ENCODE measurements at regions not wholly inside any gene's neighbourhood (a gene's known extent, or its start where the extent isn't known, plus 50 kb on each side); places are given as distances from the start of the nearest gene placed in this dataset.

DNA sequence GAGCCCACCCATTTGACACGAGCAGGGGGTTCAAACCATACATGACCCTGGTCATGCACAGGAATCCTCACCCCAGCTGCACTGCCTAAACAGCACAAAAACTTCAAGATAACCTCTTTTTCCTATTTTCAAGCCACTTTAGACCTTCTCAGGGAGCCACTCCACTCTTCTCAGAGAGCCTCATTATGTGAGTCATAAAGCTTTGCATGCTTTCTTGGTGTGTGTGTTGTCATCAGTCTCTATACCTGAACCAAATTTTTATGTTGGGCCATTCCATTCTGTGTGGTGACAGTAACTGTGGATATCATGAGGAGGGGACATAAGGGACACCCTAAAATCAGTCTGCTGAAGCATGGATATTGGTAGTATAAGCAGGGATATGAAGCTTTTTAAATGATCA, 769.5 kb upstream of the API5 start:
- ChIA-PET POLR2A (no interaction called here), CTCF (no interaction called here)

DNA sequence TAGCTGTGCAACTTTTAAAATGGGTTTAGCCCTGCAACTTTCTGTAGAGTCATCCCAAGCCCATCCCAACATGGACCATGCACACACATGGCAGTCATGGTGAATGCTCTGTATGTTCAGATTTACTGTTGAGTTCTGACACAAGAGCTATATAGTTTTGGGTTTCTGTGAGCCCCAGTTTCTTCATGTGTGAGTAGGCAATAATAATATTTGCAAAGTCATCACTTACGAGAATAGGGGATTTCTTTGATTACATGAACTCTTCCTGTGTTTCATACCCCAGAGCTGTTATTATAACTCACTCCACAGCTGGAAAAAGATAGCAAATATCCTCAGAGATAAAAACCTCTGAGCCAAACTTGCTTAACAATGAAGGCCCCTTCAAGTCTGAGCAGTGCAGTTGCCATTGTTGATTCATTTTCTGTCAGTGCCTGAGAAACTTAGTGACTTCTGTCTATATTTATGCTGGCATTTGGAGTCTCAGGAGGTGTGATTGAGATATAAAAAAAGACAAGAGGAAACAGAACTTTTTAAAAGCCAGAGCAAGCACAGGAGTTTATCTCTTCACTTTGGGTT, 767.9 kb upstream of the API5 start:
- POLR2A ChIA-PET: no interaction called here
- CTCF ChIA-PET: no interaction called here

DNA sequence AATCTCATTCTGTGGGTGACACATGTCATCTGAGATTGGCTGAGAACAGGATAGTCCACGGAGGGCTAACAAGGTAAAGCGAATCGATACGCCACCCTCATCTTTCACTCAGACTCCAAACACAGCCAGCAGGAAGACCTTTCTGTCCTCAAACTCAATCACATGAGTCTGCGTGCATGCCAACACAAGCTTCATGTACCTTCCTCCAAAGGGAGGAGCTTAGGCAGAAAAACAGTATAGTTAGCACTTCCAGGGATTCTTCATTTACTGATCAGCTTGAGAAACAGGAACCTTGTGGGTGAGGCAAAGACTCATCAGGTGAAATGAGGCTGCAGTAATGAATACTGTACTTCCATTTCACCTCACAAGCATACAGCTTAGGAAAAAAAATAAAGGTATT, 767.1 kb upstream of the API5 start:
- ChIA-PET POLR2A (no interaction called here), CTCF (no interaction called here)

DNA sequence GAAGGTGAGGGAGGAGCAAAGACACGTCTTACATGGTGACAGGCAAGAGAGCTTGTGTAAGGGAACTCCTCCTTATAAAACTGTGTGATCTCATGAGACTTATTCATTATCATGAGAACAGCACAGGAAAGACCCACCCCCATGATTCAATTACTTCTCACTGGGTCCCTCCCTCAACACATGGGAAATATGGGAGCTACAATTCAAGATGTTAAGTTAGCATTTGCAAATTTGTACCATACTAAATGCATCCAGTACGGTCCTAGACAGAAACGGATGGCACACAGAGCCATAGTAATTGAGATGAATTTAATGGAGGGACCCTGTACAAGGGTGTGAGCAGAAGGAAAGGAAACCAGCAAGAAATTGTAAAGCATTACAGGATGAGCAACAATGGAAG, 765.8 kb upstream of the API5 start:
- POLR2A ChIA-PET: no interaction called here
- CTCF ChIA-PET: no interaction called here

DNA sequence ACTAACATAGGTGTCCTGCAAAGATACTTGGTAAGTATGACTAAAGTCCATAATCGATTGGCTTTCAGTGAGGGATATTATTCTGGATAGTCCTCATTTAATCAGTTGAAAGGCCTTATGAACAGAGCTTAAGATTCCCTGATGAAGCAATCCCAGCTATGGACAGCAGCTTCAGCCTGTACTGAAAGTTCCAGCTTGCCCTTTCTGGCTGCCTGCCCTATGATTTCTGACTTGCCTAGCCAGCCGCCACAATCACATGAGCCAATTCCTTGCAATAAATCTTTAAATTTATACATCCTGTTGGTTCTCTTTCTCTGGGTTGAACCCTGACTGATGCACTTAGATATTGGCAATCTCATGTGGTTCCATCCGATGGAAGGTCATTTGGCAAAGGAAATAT, 759.0 kb upstream of the API5 start:
- CTCF ChIA-PET: no interaction called here
- POLR2A ChIA-PET: no interaction called here

DNA sequence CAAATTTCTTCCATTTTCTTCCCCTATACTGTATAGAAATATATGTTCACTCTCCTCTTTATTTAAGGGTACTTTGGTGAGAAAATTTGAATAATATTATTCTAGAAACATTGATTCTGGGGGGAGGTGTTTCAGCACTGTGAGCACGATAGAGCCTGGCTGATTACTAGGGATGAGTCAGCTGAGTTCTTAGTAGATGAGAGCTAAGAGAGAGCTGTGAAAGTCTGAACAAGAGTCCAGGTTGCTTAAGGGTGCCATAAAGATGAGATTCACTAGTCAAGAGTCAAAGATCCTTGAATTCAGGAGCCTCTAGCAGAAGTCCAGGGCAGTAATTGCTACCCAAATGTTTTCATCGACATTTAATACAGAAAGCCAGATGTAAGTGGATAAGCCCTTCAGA, 756.6 kb upstream of the API5 start:
- ChIA-PET CTCF (no interaction called here), POLR2A (no interaction called here)

DNA sequence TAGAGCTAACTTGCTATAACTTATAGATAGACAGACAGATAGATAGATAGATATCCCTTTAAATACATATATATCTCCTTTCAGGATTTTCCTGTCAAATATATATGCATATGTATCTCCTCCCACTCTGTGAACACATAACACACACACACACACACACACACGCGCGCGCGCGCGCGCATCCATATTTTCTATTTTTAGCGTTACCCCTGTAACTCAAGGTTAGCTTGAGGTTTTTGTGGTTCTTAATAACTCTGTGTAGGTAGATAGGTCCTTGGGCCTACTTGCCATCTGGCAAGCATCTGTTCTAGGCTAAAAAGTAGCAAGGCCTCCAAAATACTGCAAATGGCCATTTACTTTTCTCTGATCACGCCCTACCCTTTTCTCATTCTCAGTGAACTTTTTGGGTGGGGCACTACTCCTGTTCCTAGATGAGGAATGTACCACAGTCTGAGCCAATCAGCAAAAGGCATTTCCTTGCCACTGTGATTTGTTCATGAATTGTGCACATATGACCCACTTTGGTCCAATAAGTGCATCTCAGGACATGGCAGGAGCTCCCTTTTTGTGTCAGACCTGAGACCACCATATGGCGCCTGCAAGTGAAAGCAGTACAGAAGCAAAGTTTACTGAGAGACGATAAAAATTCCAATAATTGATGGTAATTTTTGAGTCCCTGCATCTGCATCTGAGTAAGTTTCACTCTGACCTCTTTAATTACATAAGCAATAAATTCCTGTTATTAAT, 740.5 kb upstream of the API5 start:
- POLR2A ChIA-PET: no interaction called here
- CTCF ChIA-PET: no interaction called here

DNA sequence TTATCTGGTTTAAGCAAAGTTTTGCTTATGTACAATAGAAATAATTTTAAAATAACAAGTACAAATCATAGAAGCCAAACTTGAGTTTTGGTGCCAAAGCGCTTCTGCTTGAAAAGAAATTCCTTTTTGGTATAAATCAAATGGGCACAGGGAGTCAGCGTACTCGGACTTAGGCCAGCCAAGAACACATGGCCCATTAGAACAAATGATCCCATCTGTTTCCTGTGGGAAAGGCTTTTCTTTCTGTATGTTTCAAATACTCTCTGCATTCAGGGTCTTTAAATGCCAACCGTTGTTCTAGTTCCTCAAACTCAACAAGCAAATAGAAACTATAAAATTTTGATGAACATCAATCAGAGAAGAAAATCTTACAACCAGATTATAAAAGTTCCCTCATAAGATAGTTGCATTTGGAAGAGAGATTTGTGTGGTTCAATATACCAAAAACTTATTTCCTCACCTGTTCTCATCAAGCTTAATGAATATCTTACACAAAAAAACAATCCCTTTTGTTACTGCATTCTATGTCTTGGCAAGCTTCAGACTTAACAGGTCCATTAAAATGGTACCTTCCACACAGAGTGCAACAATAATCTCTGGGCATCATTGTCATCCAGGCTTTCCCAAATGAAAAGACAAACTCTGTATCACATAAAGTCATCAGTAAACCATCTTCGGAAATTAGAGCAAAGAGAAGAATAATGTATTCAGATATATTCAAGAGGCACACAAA, 739.8 kb upstream of the API5 start:
- ChIA-PET POLR2A (no interaction called here), CTCF (interaction anchor here (0.7 kb wide), 1 partner anchor 189 kb away, joined by 3 read pairs; no protein-coding TSS in a partner anchor)

DNA sequence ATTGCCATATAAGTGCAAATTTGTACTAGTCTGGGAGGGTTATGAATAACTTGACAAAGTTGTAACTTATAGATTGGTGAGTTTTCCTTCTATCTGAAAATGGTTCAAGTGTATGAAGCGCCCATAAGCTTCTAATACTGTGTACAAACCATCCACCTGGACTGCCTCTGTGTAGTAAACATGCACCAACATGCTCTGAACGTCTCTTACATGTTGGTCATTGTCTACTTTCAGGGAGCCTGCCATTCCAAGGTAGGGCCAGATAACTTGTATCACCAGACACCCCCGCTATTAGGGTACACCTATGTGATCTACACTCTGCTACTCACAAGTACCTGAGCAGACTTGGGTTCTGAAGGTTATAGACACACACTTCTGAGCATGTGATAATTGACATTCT, 735.5 kb upstream of the API5 start:
- ChIA-PET POLR2A (no interaction called here), CTCF (no interaction called here)

DNA sequence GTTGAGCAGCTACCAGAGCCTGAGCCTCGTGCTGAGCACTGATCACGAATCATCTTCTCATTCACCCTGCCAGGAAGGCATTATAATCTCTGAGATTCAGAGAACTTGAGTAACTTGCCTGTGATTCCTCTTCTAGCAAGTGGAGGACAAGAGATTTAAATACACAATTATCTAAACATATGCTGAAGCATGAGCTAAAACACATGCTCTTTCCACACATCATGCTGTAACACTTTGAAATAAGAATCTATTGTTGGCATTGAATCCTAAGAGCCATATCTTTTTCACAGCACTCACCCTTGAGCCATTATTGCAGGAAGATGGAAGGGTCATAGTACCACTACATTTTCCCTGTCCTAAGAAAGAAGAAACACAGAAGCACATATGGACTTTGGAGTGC, 722.5 kb upstream of the API5 start:
- ChIA-PET POLR2A (no interaction called here), CTCF (no interaction called here)

DNA sequence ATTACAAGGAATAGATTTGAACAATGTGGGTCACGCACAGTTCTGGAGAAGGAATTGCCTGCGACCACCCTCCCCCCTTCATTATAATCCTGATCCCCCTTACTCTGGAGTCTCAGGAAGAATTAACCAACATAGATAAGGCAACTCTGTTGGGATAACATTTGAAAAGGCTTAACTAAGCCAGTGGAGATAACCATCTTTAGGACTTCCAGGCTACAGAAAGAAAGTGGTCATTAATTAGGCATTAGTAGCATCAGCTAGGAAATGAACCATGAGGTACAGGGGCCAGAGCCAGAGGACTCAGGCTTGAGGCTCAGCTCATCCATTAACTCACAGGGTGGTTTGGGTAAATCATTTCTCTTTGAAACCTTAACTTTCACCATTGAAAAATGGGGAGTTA, 720.0 kb upstream of the API5 start:
- ChIA-PET CTCF (no interaction called here), POLR2A (no interaction called here)

DNA sequence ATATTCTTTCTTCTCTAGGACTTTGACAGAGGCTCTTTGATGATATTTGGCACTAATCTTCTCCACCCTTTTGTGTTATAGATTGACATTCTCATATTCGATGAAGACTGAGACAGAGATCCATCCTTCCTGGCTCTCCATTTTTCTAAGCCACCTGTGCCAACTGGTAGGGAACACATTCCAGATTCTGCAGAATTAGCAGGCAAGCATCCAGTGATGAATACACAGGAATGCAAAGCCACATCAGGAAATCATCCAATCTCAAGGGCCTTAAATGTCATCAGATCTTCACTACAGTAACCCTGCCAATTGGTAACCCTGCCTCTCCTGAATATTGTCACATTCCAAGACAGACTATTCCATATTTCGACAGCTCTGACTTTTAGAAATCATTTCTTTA, 718.4 kb upstream of the API5 start:
- CTCF ChIA-PET: no interaction called here
- POLR2A ChIA-PET: no interaction called here

DNA sequence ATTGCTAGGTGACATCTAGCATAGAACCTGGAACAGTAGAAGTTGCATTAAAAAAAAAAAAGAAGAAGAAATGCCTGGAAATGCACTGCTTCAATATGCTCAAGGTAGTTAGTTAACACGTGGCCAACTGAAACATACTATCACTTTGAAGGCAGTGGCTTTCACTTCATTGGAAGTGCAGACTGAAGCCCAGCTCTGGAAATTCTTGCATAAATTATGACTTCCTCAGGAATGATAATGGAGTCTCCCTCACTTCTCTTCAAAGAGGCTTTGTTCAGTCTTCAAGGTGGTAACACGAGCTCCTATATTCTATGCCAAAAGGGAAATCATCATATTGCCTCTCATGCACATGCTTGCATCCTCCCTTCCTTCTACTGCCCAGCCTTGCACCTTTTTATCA, 715.9 kb upstream of the API5 start:
- ChIA-PET POLR2A (no interaction called here), CTCF (no interaction called here)

DNA sequence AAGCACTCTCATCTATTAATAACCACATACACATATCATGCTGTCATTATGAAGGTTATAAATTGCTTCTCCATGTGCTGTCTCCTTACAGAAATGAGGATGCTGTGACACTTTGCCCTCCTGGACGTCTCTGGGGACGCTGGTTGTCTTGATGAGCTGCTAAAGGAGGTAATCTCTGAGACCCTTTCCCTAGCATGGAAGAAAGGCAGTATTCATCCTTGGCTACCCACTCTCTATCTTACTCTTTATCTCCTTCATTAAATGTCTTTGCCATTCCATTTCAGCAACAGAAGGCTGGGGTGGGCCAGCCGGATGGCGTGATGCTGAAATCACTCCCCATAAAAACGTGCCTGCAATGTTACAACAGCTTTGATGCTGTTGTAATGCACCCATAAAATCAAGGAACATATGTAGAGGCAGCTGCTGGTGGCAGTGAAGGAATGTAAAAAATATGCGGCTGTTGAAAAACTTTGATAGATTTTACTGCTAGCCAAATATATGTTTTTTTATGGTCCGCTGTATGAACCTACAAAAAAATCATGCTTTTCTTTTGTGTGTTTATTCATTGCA, 715.1 kb upstream of the API5 start:
- CTCF ChIA-PET: no interaction called here
- POLR2A ChIA-PET: no interaction called here

DNA sequence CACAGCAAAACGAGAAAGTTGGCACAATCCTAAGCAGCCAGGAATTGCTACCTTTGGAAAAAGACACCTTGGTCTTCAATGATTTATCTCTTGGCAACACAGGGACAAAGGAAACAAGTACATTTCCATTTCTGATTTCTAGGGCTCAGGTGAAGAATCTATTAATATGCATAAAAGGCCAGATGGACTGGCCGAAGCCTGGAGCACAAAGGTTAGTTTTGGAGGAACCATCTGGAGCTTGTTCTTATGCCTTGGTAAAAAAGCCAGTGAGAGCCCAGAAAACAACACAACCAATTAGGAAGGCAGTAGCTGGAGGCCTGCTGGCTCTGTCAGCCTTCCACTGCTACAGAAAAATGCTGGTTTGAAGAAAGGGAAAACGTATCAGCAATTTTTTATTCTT, 713.5 kb upstream of the API5 start:
- CTCF ChIA-PET: no interaction called here
- POLR2A ChIA-PET: no interaction called here

DNA sequence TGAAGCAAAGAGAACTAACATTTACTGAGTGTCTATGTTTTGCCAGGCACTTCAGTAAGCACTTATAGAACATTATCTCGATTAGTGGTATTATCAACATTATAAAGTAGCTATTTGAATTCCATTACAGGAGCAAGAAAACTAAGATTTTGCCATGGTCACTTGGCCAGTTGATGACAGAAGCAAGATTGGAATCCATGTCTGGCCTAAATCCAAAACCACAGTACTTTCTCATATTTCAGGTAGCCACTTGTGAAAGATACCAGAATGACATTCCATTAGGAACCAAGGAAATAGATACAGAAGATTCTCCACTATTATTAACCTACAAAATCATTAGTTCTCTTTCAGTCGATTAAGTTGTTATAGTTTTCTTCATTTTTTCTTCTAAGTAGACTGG, 691.0 kb upstream of the API5 start:
- ChIA-PET POLR2A (no interaction called here), CTCF (interaction anchor here (0.7 kb wide), 1 partner anchor 1037 kb away, joined by 3 read pairs; no protein-coding TSS in a partner anchor)

DNA sequence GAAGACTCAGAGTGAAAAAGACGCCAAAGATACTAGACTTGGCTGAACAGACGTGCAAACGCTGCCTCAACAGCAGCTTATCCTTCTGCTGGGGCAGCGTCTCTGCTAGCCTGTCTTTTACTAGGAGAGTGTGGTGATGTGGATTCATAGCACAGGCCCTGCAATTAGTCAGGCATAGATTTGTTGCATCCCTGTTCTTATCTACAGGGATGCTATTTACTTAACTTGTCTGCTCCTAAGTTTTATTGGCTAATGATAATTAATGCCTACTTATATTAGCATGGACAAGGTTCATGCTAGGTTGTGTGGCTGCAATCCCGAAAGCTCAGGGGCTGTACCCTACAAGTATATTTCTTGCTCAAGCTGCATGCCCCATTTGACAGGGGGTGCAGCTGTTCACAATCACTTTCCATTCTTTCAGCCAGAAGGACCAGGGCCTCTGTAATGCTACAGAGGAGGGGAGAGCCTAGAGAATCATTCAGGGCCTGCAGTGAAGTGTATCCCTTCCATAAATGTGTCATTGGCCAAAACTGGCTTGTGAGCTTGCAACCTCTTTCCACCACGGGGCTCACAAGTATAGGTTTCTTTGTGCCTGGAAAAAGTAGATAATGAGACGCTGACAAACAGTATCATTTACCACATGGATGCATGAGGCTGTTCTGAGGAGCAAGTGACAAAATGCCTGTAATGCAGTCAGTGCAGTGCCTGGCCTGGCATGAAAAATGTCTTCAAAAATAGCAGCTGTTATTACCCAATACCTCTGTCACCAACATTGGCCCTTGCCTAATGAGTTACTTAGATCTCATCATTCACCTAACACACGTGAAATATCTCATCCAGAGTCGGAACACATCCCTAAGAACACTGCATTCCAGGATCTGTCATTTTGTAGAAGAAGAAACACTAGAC, 685.8 kb upstream of the API5 start:
- ChIA-PET CTCF (no interaction called here), POLR2A (no interaction called here)

DNA sequence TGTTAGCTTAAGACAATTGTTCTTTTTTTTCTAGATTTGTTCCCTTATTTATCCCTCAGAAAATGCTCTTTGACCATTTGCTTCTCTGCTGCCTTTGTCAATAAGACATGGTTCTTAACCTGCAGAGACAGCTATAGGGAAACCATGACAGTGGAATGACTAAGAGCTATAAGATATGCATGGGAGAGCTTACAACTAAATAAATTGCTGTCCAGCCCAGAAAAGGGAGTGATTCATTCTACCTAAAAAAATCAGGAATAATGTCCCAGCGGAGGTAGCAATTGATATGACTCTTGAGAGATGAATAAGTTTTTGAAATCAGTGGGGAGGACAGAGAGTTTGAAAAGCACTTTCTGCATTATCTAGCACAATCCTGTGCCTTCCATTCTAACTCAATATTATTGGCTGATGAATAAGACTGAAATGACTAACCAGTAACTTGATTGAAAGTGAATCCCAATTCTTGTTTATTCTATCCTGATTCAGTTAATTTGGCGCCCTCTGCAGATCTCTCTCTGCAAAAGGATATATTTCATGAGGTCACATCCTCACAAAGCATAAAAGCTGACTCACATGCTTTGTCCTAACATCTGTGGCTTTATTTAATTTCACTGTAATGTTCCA, 680.5 kb upstream of the API5 start:
- ChIA-PET CTCF (no interaction called here), POLR2A (no interaction called here)

DNA sequence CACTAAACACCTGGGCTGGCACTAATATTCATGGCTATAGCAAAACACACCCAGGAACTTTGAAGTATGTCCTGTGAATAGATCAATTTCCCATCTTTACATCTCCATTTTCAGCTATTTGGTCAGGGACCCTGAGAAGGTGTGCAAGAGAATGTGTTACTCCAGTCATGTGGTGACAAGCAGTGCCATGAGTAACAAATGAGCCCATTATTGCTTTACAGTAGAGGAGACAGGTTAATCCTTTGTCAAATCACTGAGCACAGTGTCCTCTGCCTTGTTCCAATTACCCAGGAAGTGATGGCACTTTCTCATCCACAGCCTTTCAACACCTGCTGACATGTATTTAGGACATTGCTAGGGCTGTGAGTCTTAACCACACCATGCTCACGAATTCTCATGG, 664.8 kb upstream of the API5 start:
- CTCF ChIA-PET: no interaction called here
- POLR2A ChIA-PET: no interaction called here

DNA sequence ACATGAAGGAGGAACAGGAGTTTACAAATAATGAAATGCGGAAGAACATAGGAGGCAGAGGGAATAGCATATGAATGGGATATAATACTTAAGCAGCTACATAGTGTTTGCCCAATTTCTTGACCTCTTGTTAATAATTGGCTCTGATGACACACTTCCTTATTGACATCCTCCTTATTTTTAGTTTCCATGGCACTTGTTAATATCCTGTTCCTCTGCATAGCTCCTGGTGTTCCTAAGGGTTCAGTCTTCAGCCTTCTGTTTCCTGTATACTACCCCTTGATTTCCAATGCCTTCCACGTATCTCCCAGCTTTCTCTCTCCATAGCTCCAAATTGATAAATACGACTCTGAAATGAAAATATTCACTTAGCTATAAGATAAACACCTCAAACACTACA, 663.8 kb upstream of the API5 start:
- POLR2A ChIA-PET: no interaction called here
- CTCF ChIA-PET: no interaction called here
